B cell (primary cell): ENCODE measurements at regions not wholly inside any gene's neighbourhood (a gene's known extent, or its start where the extent isn't known, plus 50 kb on each side); places are given as distances from the start of the nearest gene placed in this dataset.

Source experiments
- ATAC-seq: fragments of 200-7000 bp; cut with Tn5 transposase; one replicate; pipeline ENCODE4 v1.10.0; 2021; ENCODE audit warnings: low read depth, mild to moderate bottlenecking, moderate number of reproducible peaks, moderate library complexity
- CTCF ChIA-PET: fragments of 350-600 bp; sonication (Branson Sonifier 250); formaldehyde crosslinking; loops from one replicate; lab custom pipeline; 2021; ENCODE audit warnings: antibody characterized with exemption, inconsistent platforms; lab: Charles Lee
- POLR2A ChIA-PET: fragments of 350-600 bp; sonication (Branson Sonifier 250); formaldehyde crosslinking; loops from one replicate; lab custom pipeline; 2021; ENCODE audit warnings: antibody characterized with exemption; lab: Charles Lee
- DNase-seq: peaks from one replicate; pipeline ENCODE4 v3.0.0; 2013
- H2AFZ ChIP-seq: 2 replicates; pipeline ENCODE4 v1.6.1; 2012; ENCODE audit warnings: mild to moderate bottlenecking, low read depth, low read length; ENCODE audit not compliant: insufficient read depth, poor library complexity, severe bottlenecking
- H3K27ac ChIP-seq, 2 donors: 1 replicate in 1 of 2; 2 replicates in 1 of 2; pipeline ENCODE4 v1.5.1; 2012 to 2013; ENCODE audit warnings: low read length in 2 of 2, mild to moderate bottlenecking in 2 of 2, moderate library complexity in 1 of 2
- H3K27me3 ChIP-seq, 4 experiments: fragments of 200-600 bp in 1 of 4; sonication (generic) in 1 of 4; replicated peaks in 1 of 4; 1 replicate in 2 of 4; 2 replicates in 2 of 4; pipeline versions ENCODE4 v1.6.1 to v1.7.0; 2013 to 2016; ENCODE audit warnings: low read length in 3 of 4, mild to moderate bottlenecking in 2 of 4, mixed read lengths in 1 of 4, moderate library complexity in 1 of 4; ENCODE audit not compliant: insufficient read depth in 4 of 4, control insufficient read depth in 3 of 4; ENCODE audit errors: control extremely low read depth in 1 of 4
- H3K36me3 ChIP-seq, 2 experiments: replicated peaks in 1 of 2; 1 replicate in 1 of 2; 2 replicates in 1 of 2; pipeline versions ENCODE4 v1.6.1 to v1.7.1; 2013; ENCODE audit warnings: low read length in 1 of 2; ENCODE audit not compliant: insufficient read depth in 2 of 2, control insufficient read depth in 1 of 2; ENCODE audit errors: control extremely low read depth in 1 of 2, extremely low read depth in 1 of 2
- H3K4me1 ChIP-seq, 2 donors: fragments of 200-600 bp in 1 of 2; sonication (generic) in 1 of 2; 1 replicate in 1 of 2; 2 replicates in 1 of 2; pipeline versions ENCODE4 v1.5.1 to v1.6.1; 2013 to 2017; ENCODE audit warnings: low read length in 2 of 2; ENCODE audit not compliant: control insufficient read depth in 2 of 2, insufficient read depth in 2 of 2
- H3K4me2 ChIP-seq: replicated peaks from 2 replicates; pipeline ENCODE3; 2012; ENCODE audit warnings: mild to moderate bottlenecking, low read depth, low read length; ENCODE audit not compliant: poor library complexity, severe bottlenecking
- H3K4me3 ChIP-seq, 5 experiments: fragments of 200-600 bp in 1 of 5; sonication (generic) in 1 of 5; 1 replicate in 3 of 5; 2 replicates in 2 of 5; pipeline versions ENCODE4 v1.5.1 to v1.7.0; 2011 to 2016; ENCODE audit warnings: low read length in 4 of 5, mild to moderate bottlenecking in 4 of 5, low read depth in 2 of 5, control low read depth in 1 of 5, moderate library complexity in 1 of 5; ENCODE audit not compliant: insufficient read depth in 1 of 5; ENCODE audit errors: control extremely low read depth in 1 of 5, extremely low read depth in 1 of 5
- H3K79me2 ChIP-seq: fragments of 200-600 bp; sonication (generic); one replicate; pipeline ENCODE4 v1.6.0; 2016; ENCODE audit warnings: low read length; ENCODE audit not compliant: control insufficient read depth, insufficient read depth
- H3K9ac ChIP-seq: fragments of 200-600 bp; sonication (generic); 2 replicates; pipeline ENCODE4 v1.6.1; 2017; ENCODE audit warnings: mild to moderate bottlenecking, low read length, moderate library complexity
- H3K9me3 ChIP-seq, 3 donors: one replicate each; pipeline versions ENCODE4 v1.6.1 to v1.7.1; 2013; ENCODE audit warnings: low read length in 2 of 3; ENCODE audit not compliant: control insufficient read depth in 2 of 3, insufficient read depth in 1 of 3; ENCODE audit errors: control extremely low read depth in 1 of 3
- H4K20me1 ChIP-seq: 2 replicates; pipeline ENCODE4 v1.6.0; 2012; ENCODE audit warnings: mild to moderate bottlenecking, low read length; ENCODE audit not compliant: insufficient read depth, control insufficient read depth, poor library complexity, severe bottlenecking
- H3K27ac Mint-ChIP-seq: one replicate; pipeline ENCODE4 v1.8.0; 2021; ENCODE audit warnings: mixed read lengths
- H3K27me3 Mint-ChIP-seq: one replicate; pipeline ENCODE4 v1.8.0; 2021; ENCODE audit warnings: mixed read lengths
- H3K4me1 Mint-ChIP-seq: one replicate; pipeline ENCODE4 v1.8.0; 2021; ENCODE audit warnings: mixed read lengths
- H3K4me3 Mint-ChIP-seq: one replicate; pipeline ENCODE4 v1.8.0; 2021; ENCODE audit warnings: mixed read lengths
- H3K9me3 Mint-ChIP-seq: one replicate; pipeline ENCODE4 v1.8.0; 2022; ENCODE audit warnings: mixed read lengths; ENCODE audit not compliant: insufficient read depth
- CTCF ChIP-seq: fragments of 200-600 bp; IDR thresholded peaks from one replicate; pipeline ENCODE4 v1.8.0; 2022; ENCODE audit warnings: antibody characterized with exemption, mild to moderate bottlenecking
- EZH2 ChIP-seq: IDR thresholded peaks from 2 replicates; pipeline ENCODE4 v1.6.1; 2012; ENCODE audit warnings: borderline replicate concordance, low read depth, mild to moderate bottlenecking, moderate library complexity, low read length; ENCODE audit not compliant: insufficient read depth, poor library complexity, severe bottlenecking
- WGBS: methylation state at CpG from one replicate; pipeline ENCODE4 v1.1.5; 2013; ENCODE audit warnings: missing lambda C conversion rate; ENCODE audit not compliant: insufficient coverage; 5-methylcytosine and 5-hydroxymethylcytosine counted together
- intact Hi-C: fragments of 100-400 bp; cut with micrococcal nuclease; formaldehyde crosslinking; loops from one replicate; pipeline ENCODE4 v1.10.0; 2022

- Mint-ChIP-seq H3K9me3 (no peaks in the 10 kb centered on the region), H3K4me3 (no peak overlapping the region), H3K27ac (no peak overlapping the region), H3K27me3 (no peaks in the 10 kb centered on the region), H3K4me1 (no peaks in the 10 kb centered on the region)
- intact Hi-C loops, result no loop called here
- H3K4me2 ChIP-seq, result no peak overlapping the region
- H2AFZ ChIP-seq, result no peak overlapping the region
- H3K4me3 ChIP-seq, result no peak overlapping the region
- no peaks in the 10 kb centered on the region for H3K4me1 ChIP-seq
- DNase-seq (no peak), ATAC-seq (no peak)
- no peaks in the 10 kb centered on the region for H3K36me3 ChIP-seq
- no peak overlapping the region for H3K9ac ChIP-seq
- no peaks in the 10 kb centered on the region for H4K20me1 ChIP-seq
- no peaks in the 10 kb centered on the region for H3K27me3 ChIP-seq
- H3K27ac ChIP-seq, result no peak overlapping the region
- no peaks in the 10 kb centered on the region for H3K79me2 ChIP-seq
- TF ChIP-seq CTCF, result no peak
- TF ChIP-seq EZH2, result no peak
- CTCF ChIA-PET, result no interaction called here
- WGBS, result no CpG with 5 or more reads among the region's 4 CpGs
- POLR2A ChIA-PET, result no interaction called here
- no peaks in the 10 kb centered on the region for H3K9me3 ChIP-seq
Observed at GRCh38 chr4:28481565-28481964, 1620.9 kb downstream of the STIM2 start.

DNA sequence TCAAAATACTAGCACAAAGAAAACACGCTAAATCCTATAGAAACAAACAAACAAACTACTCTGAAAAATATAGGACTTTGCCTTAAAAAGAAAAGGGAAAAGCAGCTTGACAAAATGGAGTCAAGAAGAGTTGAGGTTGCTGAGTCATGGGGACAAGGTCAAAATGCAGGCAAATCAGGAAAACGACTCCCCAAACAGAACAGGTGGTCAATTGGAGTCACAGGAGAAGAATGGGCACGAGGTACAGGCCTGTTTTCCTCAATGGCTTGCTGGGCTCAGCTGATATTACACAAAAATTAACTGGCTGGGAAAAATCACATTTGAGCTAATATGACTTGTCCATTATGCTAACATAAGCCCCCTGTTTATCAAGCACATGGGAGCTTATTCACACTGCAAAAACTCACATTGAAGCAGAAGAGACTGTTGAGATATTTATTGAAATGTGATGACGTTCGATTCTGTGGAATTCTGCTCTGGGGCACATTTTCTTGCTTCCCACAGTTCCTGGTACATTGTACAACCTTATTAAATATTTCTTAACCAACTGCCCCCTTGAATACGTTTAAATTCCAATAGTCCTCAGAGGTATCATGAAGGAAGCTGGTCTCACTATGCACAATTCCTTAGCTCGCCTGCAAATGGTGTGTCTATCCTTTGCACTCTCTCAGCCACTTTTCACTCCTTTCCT, 1622.1 kb downstream of the STIM2 start:
- no peak overlapping the region for H3K27ac Mint-ChIP-seq
- POLR2A ChIA-PET, result no interaction called here

More for the DNA sequence above, 1622.1 kb downstream of the STIM2 start:
- DNase-seq, result no peak
- Histone ChIP-seq H3K4me1 (no peaks in the 10 kb centered on the region), H3K9ac (no peak overlapping the region), H3K4me3 (no peak overlapping the region), H2AFZ (no peak overlapping the region), H3K27me3 (no peaks in the 10 kb centered on the region), H3K4me2 (no peak overlapping the region), H4K20me1 (no peaks in the 10 kb centered on the region), H3K79me2 (no peaks in the 10 kb centered on the region), H3K9me3 (no peaks in the 10 kb centered on the region), H3K27ac (no peak overlapping the region), H3K36me3 (no peaks in the 10 kb centered on the region)
- intact Hi-C loops, result no loop called here
- Mint-ChIP-seq H3K9me3 (peaks cover 2% of the 10 kb centered on the region), H3K27me3 (no peaks in the 10 kb centered on the region), H3K4me3 (no peak overlapping the region), H3K4me1 (no peaks in the 10 kb centered on the region)
- CTCF ChIA-PET, result no interaction called here
- 38% methylated on average over 2 of the region's 7 CpGs for WGBS
- no peak for ATAC-seq
- no peak for TF ChIP-seq CTCF
- TF ChIP-seq EZH2, result no peak
